Ovary (tissue), 7 donors: ENCODE measurements at regions not wholly inside any gene's neighbourhood (a gene's known extent, or its start where the extent isn't known, plus 50 kb on each side); places are given as distances from the start of the nearest gene placed in this dataset.

Experiments used
- DNase-seq, 5 donors: peaks; one replicate each; pipeline ENCODE4 v3.0.0-alpha.2; 2019 to 2020
- H3K27ac ChIP-seq, 2 donors: fragments of 200-600 bp; one replicate each; pipeline versions ENCODE4 v1.5.1 to v1.8.0; 2019 to 2022
- H3K27me3 ChIP-seq: fragments of 200-600 bp; one replicate; pipeline ENCODE4 v1.8.0; 2022
- H3K36me3 ChIP-seq: fragments of 200-600 bp; sonication (generic); one replicate; pipeline ENCODE4 v1.5.1; 2019
- H3K4me1 ChIP-seq: one replicate; pipeline ENCODE4 v1.8.1; 2013; ENCODE audit warnings: mild to moderate bottlenecking, moderate library complexity; ENCODE audit not compliant: insufficient read depth
- H3K4me3 ChIP-seq: fragments of 200-600 bp; sonication (generic); one replicate; pipeline ENCODE4 v1.5.1; 2017
- H3K9me3 ChIP-seq, 2 donors: fragments of 200-600 bp in 1 of 2; sonication (generic) in 1 of 2; one replicate each; pipeline versions ENCODE4 v1.5.1 to v1.8.1; 2013 to 2019; ENCODE audit warnings: mild to moderate bottlenecking in 1 of 2, moderate library complexity in 1 of 2
- EP300 ChIP-seq: sonication (generic); formaldehyde crosslinking; IDR thresholded peaks from one replicate; pipeline ENCODE4 v1.6.1; 2017; ENCODE audit warnings: antibody characterized with exemption
- POLR2A ChIP-seq: fragments of 450-650 bp; IDR thresholded peaks from one replicate; pipeline ENCODE4 v1.6.1; 2017; ENCODE audit warnings: antibody characterized with exemption, mild to moderate bottlenecking, moderate library complexity
- WGBS, 3 donors: extraction: QIAGEN DNeasy Blood & Tissue Kit in 1 of 3; methylation state at CpG; one replicate each; pipeline versions ENCODE4 v1.1.5 to v1.1.7; 2013 to 2017; 5-methylcytosine and 5-hydroxymethylcytosine counted together
- intact Hi-C, 4 donors: fragments of 100-400 bp; cut with DNase I; formaldehyde crosslinking; loops; one replicate each; pipeline versions ENCODE4 v1.11.0 to v1.15.1; 2022 to 2023
- TF ChIP-seq, protein P1 (sequence below), 3 donors: fragments of 450-650 bp in 2 of 3; fragments of 200-600 bp in 1 of 3; IDR thresholded peaks; one replicate each; pipeline versions ENCODE4 v1.5.1 to v1.8.0; 2016 to 2022; ENCODE audit warnings: antibody characterized with exemption in 3 of 3, mild to moderate bottlenecking in 1 of 3
- donor health status: DM: no; HTN: no; CAD: no; lungs with moderate emphysema.
- donor health status: DM: no; HTN: no; CAD: no.
- donor health status: Bipolar disorder and iron deficiency.
- donor health status: DM: no; HTN: no; CAD: no.
- donor health status: DM: yes; HTN: yes; CAD: no.

DNA sequence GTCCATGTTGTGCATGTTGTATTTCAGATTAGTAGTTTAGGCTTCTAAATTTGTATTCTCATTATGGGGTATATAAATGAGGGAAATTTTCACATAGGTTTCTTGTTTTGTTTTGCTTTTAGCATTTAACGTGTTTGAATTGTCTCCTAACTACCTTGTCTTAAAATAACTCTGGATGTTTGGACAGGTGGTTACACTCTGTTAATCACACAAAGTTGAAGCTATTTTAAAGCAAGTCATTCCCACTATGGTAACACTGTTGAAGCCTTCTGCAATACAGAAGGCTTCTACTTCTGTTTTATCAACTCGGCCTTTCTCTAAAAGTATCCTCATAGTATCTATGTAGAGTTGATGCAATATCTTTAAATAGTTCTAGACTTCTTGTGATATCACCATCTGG is 245.3 kb upstream of the HTR2A start:
- no peak for TF ChIP-seq EP300
- no peak for TF ChIP-seq POLR2A
- TF ChIP-seq, protein P1, sequence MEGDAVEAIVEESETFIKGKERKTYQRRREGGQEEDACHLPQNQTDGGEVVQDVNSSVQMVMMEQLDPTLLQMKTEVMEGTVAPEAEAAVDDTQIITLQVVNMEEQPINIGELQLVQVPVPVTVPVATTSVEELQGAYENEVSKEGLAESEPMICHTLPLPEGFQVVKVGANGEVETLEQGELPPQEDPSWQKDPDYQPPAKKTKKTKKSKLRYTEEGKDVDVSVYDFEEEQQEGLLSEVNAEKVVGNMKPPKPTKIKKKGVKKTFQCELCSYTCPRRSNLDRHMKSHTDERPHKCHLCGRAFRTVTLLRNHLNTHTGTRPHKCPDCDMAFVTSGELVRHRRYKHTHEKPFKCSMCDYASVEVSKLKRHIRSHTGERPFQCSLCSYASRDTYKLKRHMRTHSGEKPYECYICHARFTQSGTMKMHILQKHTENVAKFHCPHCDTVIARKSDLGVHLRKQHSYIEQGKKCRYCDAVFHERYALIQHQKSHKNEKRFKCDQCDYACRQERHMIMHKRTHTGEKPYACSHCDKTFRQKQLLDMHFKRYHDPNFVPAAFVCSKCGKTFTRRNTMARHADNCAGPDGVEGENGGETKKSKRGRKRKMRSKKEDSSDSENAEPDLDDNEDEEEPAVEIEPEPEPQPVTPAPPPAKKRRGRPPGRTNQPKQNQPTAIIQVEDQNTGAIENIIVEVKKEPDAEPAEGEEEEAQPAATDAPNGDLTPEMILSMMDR (IDR thresholded peaks at IDR 0.05) = no peak
- WGBS, 3 donors = 30 to 37% (median 36%) methylated on average over 2 of the region's 2 CpGs
- Histone ChIP-seq H3K4me3 (no peak overlapping the region), H3K27me3 (no peaks in the 10 kb centered on the region), H3K27ac (no peak overlapping the region), H3K9me3 (no peaks in the 10 kb centered on the region), H3K4me1 (no peaks in the 10 kb centered on the region), H3K36me3 (no peaks in the 10 kb centered on the region)
- DNase-seq = no peak
- intact Hi-C loops = no loop called here

DNA sequence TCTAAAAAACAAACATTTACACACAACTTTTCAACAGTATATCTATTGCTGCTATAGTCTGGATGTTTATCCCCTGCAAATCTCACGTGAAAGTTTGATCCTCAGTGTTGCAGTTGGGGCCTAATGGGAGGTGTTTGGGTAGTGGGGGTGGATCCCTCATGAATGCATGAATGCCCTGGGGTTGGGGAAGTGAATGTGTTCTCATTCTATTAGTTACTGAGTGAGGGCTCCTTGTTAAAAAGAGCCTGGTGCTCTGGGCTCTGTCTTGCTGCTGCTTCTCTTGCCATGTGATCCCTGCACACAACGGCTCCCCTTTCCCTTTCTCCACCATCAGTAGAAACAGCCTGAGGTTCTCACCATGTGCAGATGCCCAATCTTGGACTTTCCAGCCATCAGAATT is 242.7 kb upstream of the HTR2A start:
- H3K27ac ChIP-seq = no peak overlapping the region
- TF ChIP-seq EP300 = no peak
- H3K9me3 ChIP-seq = no peaks in the 10 kb centered on the region
- no peaks in the 10 kb centered on the region for H3K4me1 ChIP-seq
- intact Hi-C loops = no loop called here
- no peaks in the 10 kb centered on the region for H3K27me3 ChIP-seq
- DNase-seq = no peak
- whole genome bisulfite sequencing, 3 donors = 54 to 69% (median 60%) methylated on average over 2 of the region's 2 CpGs
- no peak overlapping the region for H3K4me3 ChIP-seq
- H3K36me3 ChIP-seq = no peaks in the 10 kb centered on the region

DNA sequence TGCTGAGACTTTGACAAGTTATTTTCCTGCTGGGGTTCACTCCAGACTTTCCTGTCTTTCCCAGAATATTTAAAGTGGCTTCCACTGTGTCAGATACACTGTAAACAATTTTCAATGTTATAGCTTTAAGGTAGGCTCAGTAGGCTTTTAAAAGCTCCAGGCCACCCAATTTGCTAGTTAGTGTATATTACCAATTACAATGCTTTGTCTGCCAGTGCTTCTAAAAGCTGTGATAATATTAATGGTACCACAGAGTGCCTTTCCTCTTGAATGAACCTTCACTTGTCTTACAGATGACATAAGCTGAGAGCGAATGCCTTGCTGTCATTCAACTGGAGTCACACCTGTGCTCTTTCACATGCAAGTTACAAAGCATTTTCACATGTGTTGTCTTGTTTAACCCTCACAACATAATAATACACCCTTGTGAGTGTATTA is 239.7 kb upstream of the HTR2A start:
- DNase-seq = no peak
- H3K36me3 ChIP-seq = no peaks in the 10 kb centered on the region
- TF ChIP-seq, protein P1 (IDR thresholded peaks at IDR 0.05) = no peak
- TF ChIP-seq POLR2A (no peak), EP300 (no peak)
- H3K27ac ChIP-seq = no peak overlapping the region
- no peaks in the 10 kb centered on the region for H3K9me3 ChIP-seq
- no peak overlapping the region for H3K4me3 ChIP-seq
- H3K4me1 ChIP-seq = no peaks in the 10 kb centered on the region
- no peaks in the 10 kb centered on the region for H3K27me3 ChIP-seq
- 92 to 100% (median 94%) methylated on average over 1 of the region's 1 CpG for WGBS, 3 donors
- intact Hi-C loops = no loop called here

DNA sequence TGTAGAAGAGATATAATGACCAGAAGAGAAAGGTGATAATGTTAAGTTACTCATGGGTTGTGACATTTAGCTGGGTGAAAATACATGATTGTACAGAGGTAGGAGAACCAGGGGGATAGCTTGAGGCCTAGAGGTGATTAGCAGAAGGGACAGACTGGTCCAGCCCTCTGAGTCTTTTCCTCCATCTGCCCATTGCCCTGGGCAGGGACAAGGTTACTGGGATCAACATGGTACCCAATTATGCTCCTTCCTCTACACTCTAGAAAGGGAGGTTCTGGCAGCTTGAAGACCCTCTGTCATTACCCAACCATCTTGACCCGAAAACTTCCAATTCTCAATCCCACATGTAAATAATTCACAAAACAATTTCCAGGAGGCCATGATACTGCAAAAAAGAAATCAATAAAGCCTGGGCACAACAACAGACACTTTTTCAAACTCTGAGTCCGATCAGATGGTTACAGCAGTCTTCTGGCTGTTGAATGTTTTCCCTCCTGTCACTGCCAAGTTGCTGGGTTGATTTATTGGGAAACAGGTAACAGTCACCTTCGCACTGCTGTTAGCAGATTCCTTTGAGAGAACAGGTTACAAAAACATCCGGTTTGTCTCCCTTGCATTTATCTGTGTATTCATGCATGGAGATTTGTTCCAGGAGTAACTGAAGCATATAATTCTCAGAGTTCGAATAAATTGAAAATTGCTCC is 239.1 kb upstream of the HTR2A start:
- intact Hi-C loops = no loop called here
- Histone ChIP-seq H3K9me3 (no peaks in the 10 kb centered on the region), H3K4me1 (no peaks in the 10 kb centered on the region), H3K36me3 (no peaks in the 10 kb centered on the region), H3K27ac (no peak overlapping the region), H3K27me3 (no peaks in the 10 kb centered on the region), H3K4me3 (no peak overlapping the region)
- no peak for DNase-seq
- WGBS, 3 donors = 73 to 82% (median 80%) methylated on average over 5 of the region's 5 CpGs
- TF ChIP-seq, protein P1 (IDR thresholded peaks at IDR 0.05) = no peak
- TF ChIP-seq EP300 (no peak), POLR2A (no peak)

DNA sequence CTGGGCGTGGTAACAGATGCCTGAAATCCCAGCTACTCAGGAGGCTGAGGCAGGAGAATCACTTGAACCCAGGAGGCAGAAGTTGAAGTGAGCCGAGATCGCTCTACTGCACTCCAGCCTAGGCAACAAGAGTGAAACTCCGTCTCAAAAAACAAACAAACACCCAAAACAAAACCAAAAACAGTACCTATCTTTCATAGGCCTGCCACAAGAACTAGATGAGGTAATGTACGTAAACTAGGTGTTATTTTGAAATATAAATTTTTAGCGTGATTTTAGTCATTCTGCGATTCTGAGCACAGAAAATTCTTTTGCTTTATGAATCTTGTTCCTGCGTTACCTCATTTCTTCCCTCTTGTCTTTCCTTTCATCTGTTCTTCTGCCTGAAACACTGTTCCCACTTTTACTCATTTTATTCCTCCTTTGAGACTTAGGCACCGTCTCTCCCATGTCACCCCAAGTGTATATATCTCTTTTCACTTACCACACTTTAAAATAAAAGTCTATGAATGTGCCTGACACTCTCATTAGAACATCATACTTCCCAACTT is 238.2 kb upstream of the HTR2A start:
- Histone ChIP-seq H3K27me3 (no peaks in the 10 kb centered on the region), H3K4me3 (no peak overlapping the region), H3K27ac (no peak overlapping the region), H3K36me3 (no peaks in the 10 kb centered on the region), H3K4me1 (no peaks in the 10 kb centered on the region), H3K9me3 (no peaks in the 10 kb centered on the region)
- no peak for DNase-seq
- no peak for TF ChIP-seq POLR2A
- no peak for TF ChIP-seq EP300
- TF ChIP-seq, protein P1 (IDR thresholded peaks at IDR 0.05) = no peak
- WGBS, 3 donors = 84 to 94% (median 89%) methylated on average over 9 of the region's 9 CpGs
- intact Hi-C loops = no loop called here
